ENCODE measurements at regions not wholly inside any gene's neighbourhood (a gene's known extent, or its start where the extent isn't known, plus 50 kb on each side); places are given as distances from the start of the nearest gene placed in this dataset.

DNA sequence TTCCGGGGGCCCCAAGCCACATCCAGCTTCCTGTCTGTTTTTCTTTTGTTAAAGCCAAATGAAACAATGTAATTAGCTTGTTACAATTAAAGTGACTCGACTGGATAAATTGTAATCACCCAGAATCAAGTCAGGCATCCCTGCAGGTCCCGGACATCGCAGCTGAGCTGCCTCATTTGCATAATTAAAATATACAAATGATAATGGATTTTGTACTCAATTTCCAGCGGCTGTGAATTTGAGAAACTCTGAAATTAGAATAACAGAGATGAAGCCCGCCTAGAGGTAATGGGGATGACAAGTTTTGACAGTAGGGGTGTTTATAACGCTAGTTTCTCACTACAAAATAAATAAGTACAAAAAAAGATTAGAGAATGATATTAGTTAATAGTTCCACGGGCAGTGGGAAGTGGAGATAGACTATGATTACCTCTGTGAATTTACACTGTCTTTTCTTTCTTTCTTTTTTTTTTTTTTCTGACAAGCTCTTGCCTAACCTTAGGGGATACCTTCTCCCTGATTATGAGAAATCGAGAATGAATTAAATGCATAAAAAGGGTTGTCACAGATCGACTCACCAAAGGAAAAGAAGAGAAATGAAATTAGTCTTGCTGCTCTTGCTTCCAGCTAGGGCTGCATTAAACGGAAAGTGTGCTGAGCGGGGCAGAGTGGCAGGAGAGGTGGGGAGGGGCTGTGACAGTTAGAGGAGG lies 82.6 kb upstream of the SKOR2 start:
- TF ChIP-seq CTCF (conservative IDR thresholded peaks at IDR 0.05; ENCODE audit: low read depth in 2 of 2) (no peak), POLR2AphosphoS5 (IDR thresholded peaks at IDR 0.05; ENCODE audit: low read depth) (no peak), EZH2 (IDR thresholded peaks at IDR 0.05; ENCODE audit: low read depth, unreplicated experiment) (no peak), JUNB (IDR thresholded peaks at IDR 0.05; ENCODE audit: unreplicated experiment) (no peak)
- TF ChIP-seq, protein P1, sequence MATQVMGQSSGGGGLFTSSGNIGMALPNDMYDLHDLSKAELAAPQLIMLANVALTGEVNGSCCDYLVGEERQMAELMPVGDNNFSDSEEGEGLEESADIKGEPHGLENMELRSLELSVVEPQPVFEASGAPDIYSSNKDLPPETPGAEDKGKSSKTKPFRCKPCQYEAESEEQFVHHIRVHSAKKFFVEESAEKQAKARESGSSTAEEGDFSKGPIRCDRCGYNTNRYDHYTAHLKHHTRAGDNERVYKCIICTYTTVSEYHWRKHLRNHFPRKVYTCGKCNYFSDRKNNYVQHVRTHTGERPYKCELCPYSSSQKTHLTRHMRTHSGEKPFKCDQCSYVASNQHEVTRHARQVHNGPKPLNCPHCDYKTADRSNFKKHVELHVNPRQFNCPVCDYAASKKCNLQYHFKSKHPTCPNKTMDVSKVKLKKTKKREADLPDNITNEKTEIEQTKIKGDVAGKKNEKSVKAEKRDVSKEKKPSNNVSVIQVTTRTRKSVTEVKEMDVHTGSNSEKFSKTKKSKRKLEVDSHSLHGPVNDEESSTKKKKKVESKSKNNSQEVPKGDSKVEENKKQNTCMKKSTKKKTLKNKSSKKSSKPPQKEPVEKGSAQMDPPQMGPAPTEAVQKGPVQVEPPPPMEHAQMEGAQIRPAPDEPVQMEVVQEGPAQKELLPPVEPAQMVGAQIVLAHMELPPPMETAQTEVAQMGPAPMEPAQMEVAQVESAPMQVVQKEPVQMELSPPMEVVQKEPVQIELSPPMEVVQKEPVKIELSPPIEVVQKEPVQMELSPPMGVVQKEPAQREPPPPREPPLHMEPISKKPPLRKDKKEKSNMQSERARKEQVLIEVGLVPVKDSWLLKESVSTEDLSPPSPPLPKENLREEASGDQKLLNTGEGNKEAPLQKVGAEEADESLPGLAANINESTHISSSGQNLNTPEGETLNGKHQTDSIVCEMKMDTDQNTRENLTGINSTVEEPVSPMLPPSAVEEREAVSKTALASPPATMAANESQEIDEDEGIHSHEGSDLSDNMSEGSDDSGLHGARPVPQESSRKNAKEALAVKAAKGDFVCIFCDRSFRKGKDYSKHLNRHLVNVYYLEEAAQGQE (IDR thresholded peaks at IDR 0.05; ENCODE audit: unreplicated experiment): no peak
